GM12891 (cell line): ENCODE measurements at regions not wholly inside any gene's neighbourhood (a gene's known extent, or its start where the extent isn't known, plus 50 kb on each side); places are given as distances from the start of the nearest gene placed in this dataset.

Experiments used
- DNase-seq: peaks from one replicate; pipeline ENCODE4 v3.0.0; 2011; ENCODE audit warnings: low spot score; ENCODE audit not compliant: insufficient read length
- FAIRE-seq: peaks from 2 replicates; lab custom pipeline; 2011; peaks lifted over from hg19 to GRCh38; lab: Jason Lieb, UNC
- PAX5 ChIP-seq: IDR thresholded peaks from 2 replicates; pipeline ENCODE4 v1.6.1; 2011; ENCODE audit warnings: low read length, moderate library complexity, mild to moderate bottlenecking; ENCODE audit not compliant: insufficient read depth, severe bottlenecking
- POLR2A ChIP-seq: IDR thresholded peaks from 2 replicates; pipeline ENCODE4 v1.6.1; 2011; ENCODE audit warnings: low read depth, low read length, control low read depth
- POLR2AphosphoS5 ChIP-seq: IDR thresholded peaks from 2 replicates; pipeline ENCODE4 v1.6.1; 2011; ENCODE audit warnings: low read depth, low read length, control low read depth
- POU2F2 ChIP-seq: IDR thresholded peaks from 2 replicates; pipeline ENCODE4 v1.6.1; 2011; ENCODE audit warnings: low read depth, mild to moderate bottlenecking, control low read depth, low read length, moderate library complexity
- SPI1 ChIP-seq: IDR thresholded peaks from 2 replicates; pipeline ENCODE4 v1.6.1; 2011; ENCODE audit warnings: low read depth, low read length, control low read depth
- TAF1 ChIP-seq: IDR thresholded peaks from 2 replicates; pipeline ENCODE4 v1.6.1; 2011; ENCODE audit warnings: low read depth, low read length, control low read depth

DNA sequence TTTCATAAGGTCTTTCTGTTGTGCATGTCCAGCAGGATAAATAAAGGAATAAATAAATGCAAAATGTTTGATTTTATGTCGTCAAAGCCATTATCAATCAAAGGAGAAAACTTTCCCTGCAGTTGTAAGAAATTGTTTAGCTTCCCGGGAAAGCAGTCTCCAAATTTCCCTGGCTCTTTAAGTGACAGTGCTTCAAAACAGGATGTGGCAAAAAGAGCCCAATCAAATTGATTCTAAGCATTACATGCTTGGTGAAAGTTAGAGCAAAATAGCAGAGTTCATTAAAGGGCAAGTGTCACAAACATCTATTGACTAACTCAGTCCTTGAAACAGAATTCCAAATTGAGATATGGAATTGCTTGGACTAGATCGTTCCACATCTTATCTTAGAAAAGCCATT lies 704.1 kb downstream of the PRELID2 start:
- DNase-seq (no peak), FAIRE-seq (no peak)

GRCh38 chr5:145129797-145130196 lies 705.3 kb downstream of the PRELID2 start:
- TF ChIP-seq POLR2A (no peak), SPI1 (no peak), PAX5 (no peak), TAF1 (no peak), POU2F2 (no peak), POLR2AphosphoS5 (no peak)
- FAIRE-seq (no peak), DNase-seq (no peak)

More for the DNA sequence above, 704.1 kb downstream of the PRELID2 start:
- TF ChIP-seq POU2F2 (no peak), POLR2AphosphoS5 (no peak), TAF1 (no peak), PAX5 (no peak), POLR2A (no peak), SPI1 (no peak)

- no peak for TF ChIP-seq POU2F2
- TF ChIP-seq PAX5, result no peak
- no peak for TF ChIP-seq SPI1
- TF ChIP-seq POLR2A, result no peak
- no peak for TF ChIP-seq POLR2AphosphoS5
- TF ChIP-seq TAF1, result no peak
- DNase-seq, result no peak
- no peak for FAIRE-seq
These were observed 710.3 kb downstream of the PRELID2 start for GRCh38 chr5:145124806-145125205.

DNA sequence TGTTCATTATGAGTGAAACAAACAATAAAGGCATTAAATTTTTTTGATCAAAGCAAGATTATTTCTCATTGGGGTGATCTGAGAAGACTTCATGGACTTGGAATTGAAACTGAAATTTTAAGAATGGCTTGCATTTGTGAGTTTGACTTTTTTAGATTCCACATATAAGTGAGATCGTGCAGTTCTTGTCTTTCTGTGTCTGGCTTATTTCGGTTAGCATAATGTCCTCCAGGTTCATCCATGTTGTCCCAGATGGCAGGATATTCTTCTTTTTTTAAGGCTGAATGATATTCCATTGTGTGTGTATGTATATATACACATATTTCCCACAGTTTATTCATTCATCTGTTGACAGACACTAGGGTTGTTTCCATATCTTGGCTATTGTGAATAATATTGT lies 716.5 kb downstream of the PRELID2 start:
- DNase-seq (no peak), FAIRE-seq (no peak)
- TF ChIP-seq PAX5 (no peak), TAF1 (no peak), POU2F2 (no peak)

- DNase-seq, result no peak
- TF ChIP-seq PAX5 (no peak), TAF1 (no peak), SPI1 (peak; percentile 72)
- FAIRE-seq, result no peak
These were observed 717.0 kb downstream of the PRELID2 start for GRCh38 chr5:145118127-145118526.

DNA sequence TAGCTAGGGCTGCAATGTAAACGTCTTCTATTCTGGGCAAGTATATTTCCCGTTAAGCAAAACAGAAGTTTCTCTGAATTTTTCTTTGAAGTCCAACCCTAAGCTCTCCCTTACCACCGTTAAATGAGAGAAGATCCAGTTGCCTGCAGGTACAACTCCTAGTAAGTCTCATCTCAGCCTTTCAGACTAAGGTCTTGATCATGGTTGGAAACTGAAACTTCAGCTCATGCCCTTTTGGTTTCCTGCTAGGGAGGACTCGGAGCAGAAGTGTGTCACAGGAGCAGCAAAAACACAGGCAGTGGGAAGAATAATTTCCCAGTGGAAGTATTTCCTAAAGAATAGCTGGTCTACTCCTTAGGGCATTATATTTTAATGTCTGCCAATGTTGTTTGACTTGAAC lies 717.9 kb downstream of the PRELID2 start:
- no peak for FAIRE-seq
- TF ChIP-seq SPI1 (no peak), TAF1 (no peak), POLR2A (no peak), PAX5 (no peak), POLR2AphosphoS5 (no peak), POU2F2 (no peak)
- no peak for DNase-seq

GRCh38 chr5:145111420-145111819 lies 723.7 kb downstream of the PRELID2 start:
- DNase-seq (no peak), FAIRE-seq (no peak)
- no peak for TF ChIP-seq SPI1
- TF ChIP-seq TAF1, result no peak
- no peak for TF ChIP-seq PAX5
- TF ChIP-seq POLR2A, result no peak
- TF ChIP-seq POU2F2, result no peak
- TF ChIP-seq POLR2AphosphoS5, result no peak

DNA sequence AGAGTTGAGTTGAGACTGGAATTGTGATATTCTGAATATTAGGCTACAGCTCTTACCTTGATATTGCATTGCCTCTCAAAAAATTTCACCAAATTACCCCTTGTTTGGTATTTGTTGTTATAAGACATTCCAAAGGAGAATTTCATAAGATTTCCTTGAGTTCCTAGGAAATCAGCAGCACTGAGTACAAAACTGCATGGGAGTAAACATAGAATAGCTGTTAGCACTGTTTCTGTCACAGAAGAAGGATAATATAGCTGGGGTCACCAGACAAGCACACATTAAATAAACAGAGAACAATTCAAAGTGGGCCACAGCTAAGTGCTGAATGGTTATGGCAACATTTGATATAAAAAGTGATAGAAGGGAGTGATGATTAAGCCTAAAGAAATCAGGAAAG lies 724.3 kb downstream of the PRELID2 start:
- no peak for TF ChIP-seq PAX5
- TF ChIP-seq POLR2A, result no peak
- TF ChIP-seq POU2F2, result no peak
- no peak for TF ChIP-seq SPI1
- TF ChIP-seq TAF1, result no peak
- TF ChIP-seq POLR2AphosphoS5, result no peak
- DNase-seq (no peak), FAIRE-seq (no peak)

DNA sequence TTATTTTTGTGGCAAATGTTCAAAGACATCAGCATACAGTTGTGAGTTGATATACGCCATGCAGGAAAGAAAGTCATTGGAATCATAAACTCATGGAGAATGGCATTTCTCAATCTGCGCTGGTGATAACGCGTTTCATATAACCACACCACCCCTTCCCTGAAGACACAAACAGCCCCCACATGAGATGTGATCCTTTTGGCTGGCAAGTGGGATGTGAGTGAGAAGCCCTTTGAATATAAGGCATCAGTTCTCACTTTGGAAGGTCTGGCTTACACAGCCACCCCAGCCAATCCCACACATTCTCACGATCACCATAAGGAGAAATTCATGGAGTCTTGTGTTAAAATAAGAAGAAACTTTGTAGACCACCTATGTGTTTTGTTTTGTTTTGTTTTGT lies 725.0 kb downstream of the PRELID2 start:
- TF ChIP-seq POLR2AphosphoS5 (no peak), POU2F2 (no peak), PAX5 (no peak), TAF1 (no peak), POLR2A (no peak), SPI1 (no peak)
- no peak for DNase-seq
- FAIRE-seq, result no peak

DNA sequence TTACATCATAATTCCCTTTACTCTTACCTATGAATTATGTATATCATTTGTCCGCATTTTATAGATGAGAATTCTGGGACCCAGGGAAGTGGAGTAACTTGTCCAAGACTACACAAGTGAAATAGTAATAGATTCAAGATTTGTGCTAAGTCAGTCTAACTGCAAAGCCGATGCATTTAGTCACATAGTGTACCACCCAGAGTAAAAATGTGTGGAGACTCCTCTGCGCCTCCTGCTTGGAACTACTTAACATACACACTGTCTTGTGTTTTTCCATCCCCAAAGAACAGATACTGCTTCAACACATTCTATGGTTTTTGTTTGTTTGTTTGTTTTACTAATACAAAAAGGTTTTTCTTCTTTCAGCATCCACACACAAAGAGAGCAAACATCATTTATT lies 729.8 kb downstream of the PRELID2 start:
- no peak for DNase-seq
- FAIRE-seq, result no peak
- TF ChIP-seq TAF1 (no peak), PAX5 (no peak)

DNA sequence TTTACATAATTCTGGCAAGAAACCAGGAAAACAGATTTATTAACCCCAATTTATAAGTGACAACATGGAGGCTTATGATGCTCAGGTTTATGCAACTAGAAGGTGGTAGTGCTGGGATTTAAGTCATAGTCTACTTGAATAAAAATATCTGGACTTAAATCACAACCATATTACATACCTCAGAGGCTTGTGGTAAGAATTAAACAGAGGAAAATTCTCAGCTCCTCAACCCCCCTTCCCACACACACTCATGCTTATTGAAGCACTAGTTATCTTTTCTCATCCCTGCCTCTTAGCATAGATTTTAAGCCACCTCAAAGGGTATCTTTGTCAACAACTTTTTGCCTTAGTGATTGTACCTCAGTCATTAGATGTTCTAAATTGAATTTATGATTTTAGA lies 731.0 kb downstream of the PRELID2 start:
- no peak for DNase-seq
- no peak for TF ChIP-seq POLR2A
- no peak for TF ChIP-seq POLR2AphosphoS5
- no peak for TF ChIP-seq TAF1
- no peak for TF ChIP-seq SPI1
- TF ChIP-seq PAX5, result no peak
- no peak for TF ChIP-seq POU2F2
- no peak for FAIRE-seq
